Activated naive CD4-positive, alpha-beta T cell treated with anti-CD3 and anti-CD28 coated beads for 36 hours (primary cell): ENCODE measurements at regions not wholly inside any gene's neighbourhood (a gene's known extent, or its start where the extent isn't known, plus 50 kb on each side); places are given as distances from the start of the nearest gene placed in this dataset.

Experiments
- CTCF ChIA-PET: fragments of 350-600 bp; sonication (Branson Sonifier 250); formaldehyde crosslinking; loops from one replicate; lab custom pipeline; 2021; ENCODE audit warnings: antibody characterized with exemption; lab: Charles Lee
- DNase-seq: peaks from one replicate; pipeline ENCODE4 v3.0.0-alpha.2; 2020
- H3K27ac Mint-ChIP-seq: one replicate; pipeline ENCODE4 v1.8.0; 2021; ENCODE audit warnings: mild to moderate bottlenecking, mixed read lengths
- H3K27me3 Mint-ChIP-seq: one replicate; pipeline ENCODE4 v1.8.0; 2021; ENCODE audit warnings: low read depth, mixed read lengths
- H3K36me3 Mint-ChIP-seq: one replicate; pipeline ENCODE4 v1.8.0; 2021; ENCODE audit warnings: low read depth, mixed read lengths
- H3K4me1 Mint-ChIP-seq: one replicate; pipeline ENCODE4 v1.8.0; 2021; ENCODE audit warnings: low read depth, mixed read lengths
- H3K4me3 Mint-ChIP-seq: one replicate; pipeline ENCODE4 v1.8.0; 2021; ENCODE audit warnings: mild to moderate bottlenecking, moderate library complexity, mixed read lengths
- H3K9me3 Mint-ChIP-seq: one replicate; pipeline ENCODE4 v1.8.0; 2021; ENCODE audit warnings: mixed read lengths
- intact Hi-C: fragments of 100-400 bp; cut with micrococcal nuclease; formaldehyde crosslinking; loops from one replicate; pipeline ENCODE4 v1.15.1; 2023

GRCh38 chr9:31799953-31800609, 584.4 kb upstream of the ACO1 start:
- intact Hi-C loops, result loop anchor here (1.0 to 10.0 kb wide), 3 partner anchors 455 to 680 kb away; no protein-coding TSS in a partner anchor
- H3K27me3 Mint-ChIP-seq, result peaks cover 2% of the 10 kb centered on the region
- CTCF ChIA-PET, result interaction anchor here (1.6 kb wide), 1 partner anchor 680 kb away, joined by 6 read pairs; no protein-coding TSS in a partner anchor
- H3K36me3 Mint-ChIP-seq, result no peaks in the 10 kb centered on the region
- no peak for DNase-seq
- H3K4me1 Mint-ChIP-seq, result peaks cover 10% of the 10 kb centered on the region
- no peaks in the 10 kb centered on the region for H3K9me3 Mint-ChIP-seq
- no peak overlapping the region for H3K4me3 Mint-ChIP-seq
- no peak overlapping the region for H3K27ac Mint-ChIP-seq

GRCh38 chr9:31807574-31808256, 576.7 kb upstream of the ACO1 start:
- no peak for DNase-seq
- Mint-ChIP-seq H3K4me3 (no peak overlapping the region), H3K36me3 (no peaks in the 10 kb centered on the region), H3K9me3 (no peaks in the 10 kb centered on the region), H3K27ac (no peak overlapping the region), H3K4me1 (no peaks in the 10 kb centered on the region), H3K27me3 (peaks cover 19% of the 10 kb centered on the region)
- intact Hi-C loops, result loop anchor here (10.0 kb wide), 1 partner anchor 447 kb away; no protein-coding TSS in a partner anchor
- CTCF ChIA-PET, result no interaction called here

- Mint-ChIP-seq H3K9me3 (no peaks in the 10 kb centered on the region), H3K36me3 (no peaks in the 10 kb centered on the region), H3K4me1 (no peaks in the 10 kb centered on the region), H3K27ac (no peak overlapping the region), H3K27me3 (peaks cover 19% of the 10 kb centered on the region), H3K4me3 (no peak overlapping the region)
- intact Hi-C loops, result loop anchor here (10.0 kb wide), 1 partner anchor 446 kb away; no protein-coding TSS in a partner anchor
- DNase-seq, result no peak
- CTCF ChIA-PET, result no interaction called here
These were observed 575.7 kb upstream of the ACO1 start for GRCh38 chr9:31808766-31809165.

- Mint-ChIP-seq H3K27ac (no peak overlapping the region), H3K4me3 (no peak overlapping the region), H3K9me3 (no peaks in the 10 kb centered on the region), H3K4me1 (no peaks in the 10 kb centered on the region), H3K36me3 (no peaks in the 10 kb centered on the region), H3K27me3 (no peaks in the 10 kb centered on the region)
- intact Hi-C loops, result no loop called here
- no peak for DNase-seq
- CTCF ChIA-PET, result no interaction called here
These were observed 564.0 kb upstream of the ACO1 start for GRCh38 chr9:31820426-31820825.

- no peak for DNase-seq
- Mint-ChIP-seq H3K36me3 (no peaks in the 10 kb centered on the region), H3K27ac (no peak overlapping the region), H3K9me3 (no peaks in the 10 kb centered on the region), H3K4me1 (no peaks in the 10 kb centered on the region), H3K4me3 (no peak overlapping the region), H3K27me3 (no peaks in the 10 kb centered on the region)
- CTCF ChIA-PET, result no interaction called here
- intact Hi-C loops, result no loop called here
These were observed 562.9 kb upstream of the ACO1 start for GRCh38 chr9:31821583-31821982.

GRCh38 chr9:31823365-31823764, 561.1 kb upstream of the ACO1 start:
- CTCF ChIA-PET, result no interaction called here
- intact Hi-C loops, result no loop called here
- H3K27ac Mint-ChIP-seq, result no peak overlapping the region
- no peaks in the 10 kb centered on the region for H3K36me3 Mint-ChIP-seq
- H3K4me3 Mint-ChIP-seq, result no peak overlapping the region
- no peaks in the 10 kb centered on the region for H3K27me3 Mint-ChIP-seq
- DNase-seq, result no peak
- no peaks in the 10 kb centered on the region for H3K9me3 Mint-ChIP-seq
- H3K4me1 Mint-ChIP-seq, result no peaks in the 10 kb centered on the region

- Mint-ChIP-seq H3K4me3 (no peak overlapping the region), H3K4me1 (no peaks in the 10 kb centered on the region), H3K36me3 (no peaks in the 10 kb centered on the region), H3K9me3 (no peaks in the 10 kb centered on the region), H3K27ac (no peak overlapping the region), H3K27me3 (no peaks in the 10 kb centered on the region)
- intact Hi-C loops, result no loop called here
- DNase-seq, result no peak
- CTCF ChIA-PET, result interaction anchor here (1.2 kb wide), 1 partner anchor 9 kb away, joined by 4 read pairs; no protein-coding TSS in a partner anchor
These were observed 559.6 kb upstream of the ACO1 start for GRCh38 chr9:31824860-31825259.

GRCh38 chr9:31837211-31837610, 547.2 kb upstream of the ACO1 start:
- H3K27ac Mint-ChIP-seq, result no peak overlapping the region
- H3K4me1 Mint-ChIP-seq, result no peaks in the 10 kb centered on the region
- H3K9me3 Mint-ChIP-seq, result no peaks in the 10 kb centered on the region
- no peak for DNase-seq
- no peaks in the 10 kb centered on the region for H3K36me3 Mint-ChIP-seq
- no peak overlapping the region for H3K4me3 Mint-ChIP-seq
- intact Hi-C loops, result no loop called here
- no peaks in the 10 kb centered on the region for H3K27me3 Mint-ChIP-seq
- CTCF ChIA-PET, result no interaction called here

- CTCF ChIA-PET, result interaction anchor here (0.6 kb wide), 1 partner anchor 244 kb away, joined by 3 read pairs; no protein-coding TSS in a partner anchor
- no peak overlapping the region for H3K27ac Mint-ChIP-seq
- no peaks in the 10 kb centered on the region for H3K9me3 Mint-ChIP-seq
- no peaks in the 10 kb centered on the region for H3K4me1 Mint-ChIP-seq
- no peaks in the 10 kb centered on the region for H3K27me3 Mint-ChIP-seq
- no peaks in the 10 kb centered on the region for H3K36me3 Mint-ChIP-seq
- intact Hi-C loops, result no loop called here
- no peak overlapping the region for H3K4me3 Mint-ChIP-seq
- no peak for DNase-seq
These were observed 545.2 kb upstream of the ACO1 start for GRCh38 chr9:31839273-31839672.

GRCh38 chr9:31840702-31841101, 543.7 kb upstream of the ACO1 start:
- intact Hi-C loops, result no loop called here
- H3K4me3 Mint-ChIP-seq, result no peak overlapping the region
- CTCF ChIA-PET, result no interaction called here
- no peaks in the 10 kb centered on the region for H3K4me1 Mint-ChIP-seq
- H3K36me3 Mint-ChIP-seq, result no peaks in the 10 kb centered on the region
- no peak overlapping the region for H3K27ac Mint-ChIP-seq
- H3K9me3 Mint-ChIP-seq, result no peaks in the 10 kb centered on the region
- DNase-seq, result no peak
- no peaks in the 10 kb centered on the region for H3K27me3 Mint-ChIP-seq

- H3K4me3 Mint-ChIP-seq, result no peak overlapping the region
- H3K9me3 Mint-ChIP-seq, result no peaks in the 10 kb centered on the region
- CTCF ChIA-PET, result no interaction called here
- intact Hi-C loops, result no loop called here
- no peak for DNase-seq
- no peaks in the 10 kb centered on the region for H3K36me3 Mint-ChIP-seq
- peaks cover 2% of the 10 kb centered on the region for H3K27me3 Mint-ChIP-seq
- H3K4me1 Mint-ChIP-seq, result no peaks in the 10 kb centered on the region
- no peak overlapping the region for H3K27ac Mint-ChIP-seq
These were observed 536.5 kb upstream of the ACO1 start for GRCh38 chr9:31847963-31848362.

GRCh38 chr9:31848505-31849285, 535.7 kb upstream of the ACO1 start:
- intact Hi-C loops, result no loop called here
- CTCF ChIA-PET, result no interaction called here
- no peak for DNase-seq
- Mint-ChIP-seq H3K9me3 (no peaks in the 10 kb centered on the region), H3K27me3 (peaks cover 2% of the 10 kb centered on the region), H3K27ac (no peak overlapping the region), H3K4me3 (no peak overlapping the region), H3K36me3 (no peaks in the 10 kb centered on the region), H3K4me1 (no peaks in the 10 kb centered on the region)
